A673 (cell line): ENCODE measurements at regions not wholly inside any gene's neighbourhood (a gene's known extent, or its start where the extent isn't known, plus 50 kb on each side); places are given as distances from the start of the nearest gene placed in this dataset.

Experiments
- BruUV-seq: library from RNA; stranded (reverse); fragments of 400-500 nt; replicated peaks from 2 replicates; lab custom pipeline; 2021; lab: Mats Ljungman, UMichigan
- CTCF ChIA-PET: fragments of 300-600 bp; sonication (Branson Sonifier 250); formaldehyde crosslinking; loops from one replicate; lab custom pipeline; 2022; ENCODE audit warnings: antibody characterized with exemption; lab: Charles Lee
- POLR2A ChIA-PET: fragments of 300-600 bp; sonication (Branson Sonifier 250); formaldehyde crosslinking; loops from one replicate; lab custom pipeline; 2022; ENCODE audit warnings: antibody characterized with exemption; ENCODE audit not compliant: low non-redundant PET; lab: Charles Lee
- DNase-seq: peaks from one replicate; pipeline ENCODE4 v3.0.0-alpha.2; 2015; ENCODE audit warnings: low spot score
- H3K27ac ChIP-seq: fragments of 200-600 bp; sonication (generic); 2 replicates; pipeline ENCODE4 v1.5.1; 2016; ENCODE audit warnings: mixed run types, low read depth, mild to moderate bottlenecking, mixed read lengths, antibody characterized with exemption, low read length; ENCODE audit not compliant: poor library complexity, severe bottlenecking
- H3K27me3 ChIP-seq: fragments of 200-600 bp; sonication (generic); replicated peaks from 2 replicates; pipeline ENCODE4 v1.6.1; 2017; ENCODE audit warnings: mixed run types, low read depth, mild to moderate bottlenecking, mixed read lengths, antibody characterized with exemption, low read length; ENCODE audit not compliant: insufficient read depth, poor library complexity
- H3K36me3 ChIP-seq: fragments of 200-600 bp; sonication (generic); 2 replicates; pipeline ENCODE4 v1.6.1; 2016; ENCODE audit warnings: mixed run types, mild to moderate bottlenecking, mixed read lengths, antibody characterized with exemption, low read length; ENCODE audit not compliant: insufficient read depth, poor library complexity, severe bottlenecking
- H3K4me1 ChIP-seq: fragments of 200-600 bp; sonication (generic); 2 replicates; pipeline ENCODE4 v1.6.1; 2017; ENCODE audit warnings: mixed run types, mild to moderate bottlenecking, mixed read lengths, antibody characterized with exemption, low read length; ENCODE audit not compliant: insufficient read depth, poor library complexity, severe bottlenecking
- H3K4me3 ChIP-seq: fragments of 200-600 bp; sonication (generic); 2 replicates; pipeline ENCODE4 v1.5.1; 2016; ENCODE audit warnings: low read depth, mixed run types, mild to moderate bottlenecking, mixed read lengths, low read length; ENCODE audit not compliant: poor library complexity, severe bottlenecking
- H3K9me3 ChIP-seq: fragments of 200-600 bp; sonication (generic); 2 replicates; pipeline ENCODE4 v1.6.1; 2016; ENCODE audit warnings: mixed run types, low read depth, mild to moderate bottlenecking, mixed read lengths, antibody characterized with exemption, low read length; ENCODE audit not compliant: poor library complexity, severe bottlenecking
- EZH2 ChIP-seq: fragments of 200-600 bp; sonication (generic); IDR thresholded peaks from 2 replicates; pipeline ENCODE4 v1.6.1; 2017; ENCODE audit warnings: borderline replicate concordance, low read depth, mild to moderate bottlenecking, mixed read lengths, antibody characterized with exemption, low read length; ENCODE audit not compliant: poor library complexity, severe bottlenecking
- intact Hi-C: fragments of 100-400 bp; cut with micrococcal nuclease; formaldehyde crosslinking; loops from one replicate; pipeline ENCODE4 v1.10.0; 2022; ENCODE audit not compliant: unreplicated experiment
- TF ChIP-seq, protein P1 (sequence below): fragments of 300-800, 200-600 bp; sonication (generic); conservative IDR thresholded peaks from 2 replicates; pipeline ENCODE4 v1.5.1; 2017; ENCODE audit warnings: low read depth, mild to moderate bottlenecking, antibody characterized with exemption, low read length, moderate library complexity, mixed read lengths

DNA sequence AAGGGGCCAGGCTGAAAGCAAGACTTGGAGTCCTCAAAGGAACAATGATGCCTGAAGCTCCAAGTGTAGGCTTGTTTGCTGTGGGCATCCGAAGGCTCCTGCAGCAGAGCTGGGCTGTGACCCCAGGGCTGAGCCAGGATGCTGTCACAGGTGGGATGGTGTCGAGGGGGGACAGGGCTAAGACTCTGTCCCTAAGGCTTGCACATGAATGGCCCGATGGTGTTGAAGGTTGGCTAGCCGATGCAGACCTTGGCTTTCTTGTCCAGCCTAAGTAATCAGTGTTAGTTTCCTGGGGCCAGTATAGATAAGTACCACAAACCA lies 251.0 kb downstream of the NDUFA10 start:
- peaks cover 3% of the 10 kb centered on the region for H3K4me1 ChIP-seq
- TF ChIP-seq, protein P1, sequence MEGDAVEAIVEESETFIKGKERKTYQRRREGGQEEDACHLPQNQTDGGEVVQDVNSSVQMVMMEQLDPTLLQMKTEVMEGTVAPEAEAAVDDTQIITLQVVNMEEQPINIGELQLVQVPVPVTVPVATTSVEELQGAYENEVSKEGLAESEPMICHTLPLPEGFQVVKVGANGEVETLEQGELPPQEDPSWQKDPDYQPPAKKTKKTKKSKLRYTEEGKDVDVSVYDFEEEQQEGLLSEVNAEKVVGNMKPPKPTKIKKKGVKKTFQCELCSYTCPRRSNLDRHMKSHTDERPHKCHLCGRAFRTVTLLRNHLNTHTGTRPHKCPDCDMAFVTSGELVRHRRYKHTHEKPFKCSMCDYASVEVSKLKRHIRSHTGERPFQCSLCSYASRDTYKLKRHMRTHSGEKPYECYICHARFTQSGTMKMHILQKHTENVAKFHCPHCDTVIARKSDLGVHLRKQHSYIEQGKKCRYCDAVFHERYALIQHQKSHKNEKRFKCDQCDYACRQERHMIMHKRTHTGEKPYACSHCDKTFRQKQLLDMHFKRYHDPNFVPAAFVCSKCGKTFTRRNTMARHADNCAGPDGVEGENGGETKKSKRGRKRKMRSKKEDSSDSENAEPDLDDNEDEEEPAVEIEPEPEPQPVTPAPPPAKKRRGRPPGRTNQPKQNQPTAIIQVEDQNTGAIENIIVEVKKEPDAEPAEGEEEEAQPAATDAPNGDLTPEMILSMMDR: no peak
- no peak for TF ChIP-seq EZH2
- H3K9me3 ChIP-seq: no peaks in the 10 kb centered on the region
- H3K36me3 ChIP-seq: no peaks in the 10 kb centered on the region
- peaks cover 28% of the 10 kb centered on the region for H3K27me3 ChIP-seq
- no peak overlapping the region for H3K4me3 ChIP-seq
- no TSS peak for BruUV-seq
- CTCF ChIA-PET: no interaction called here
- POLR2A ChIA-PET: no interaction called here
- intact Hi-C loops: no loop called here
- DNase-seq: no peak
- no peak overlapping the region for H3K27ac ChIP-seq

- intact Hi-C loops: no loop called here
- peaks cover 28% of the 10 kb centered on the region for H3K27me3 ChIP-seq
- no peak overlapping the region for H3K4me3 ChIP-seq
- no peaks in the 10 kb centered on the region for H3K9me3 ChIP-seq
- peaks cover 3% of the 10 kb centered on the region for H3K4me1 ChIP-seq
- no TSS peak for BruUV-seq
- POLR2A ChIA-PET: no interaction called here
- DNase-seq: no peak
- no peaks in the 10 kb centered on the region for H3K36me3 ChIP-seq
- TF ChIP-seq, protein P1: no peak
- no peak for TF ChIP-seq EZH2
- H3K27ac ChIP-seq: no peak overlapping the region
- CTCF ChIA-PET: no interaction called here
Measured at GRCh38 chr2:239773228-239774141, 251.7 kb downstream of the NDUFA10 start.

DNA sequence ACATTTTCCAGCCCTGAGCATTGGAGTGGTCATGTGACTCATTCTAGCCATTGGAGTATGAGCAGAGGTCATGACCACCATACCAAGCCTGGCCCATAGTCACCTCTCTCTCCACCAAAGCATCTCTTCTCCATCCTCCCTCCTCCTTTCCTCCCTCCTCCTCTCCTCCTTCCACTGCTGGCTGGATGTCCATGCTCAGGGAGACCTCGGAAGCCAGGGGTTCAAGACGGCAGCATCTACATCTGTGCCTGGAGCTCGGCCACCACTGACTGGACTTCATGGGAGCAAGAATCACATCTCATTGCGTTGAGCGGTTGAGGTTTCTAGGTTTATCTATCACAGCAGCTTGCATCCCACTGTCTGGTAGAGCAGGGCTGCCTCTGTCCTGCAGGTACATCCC lies 252.4 kb downstream of the NDUFA10 start:
- no TSS peak for BruUV-seq
- H3K9me3 ChIP-seq: no peaks in the 10 kb centered on the region
- CTCF ChIA-PET: no interaction called here
- TF ChIP-seq, protein P1: no peak
- no peak for TF ChIP-seq EZH2
- H3K4me3 ChIP-seq: no peak overlapping the region
- POLR2A ChIA-PET: no interaction called here
- H3K27ac ChIP-seq: no peak overlapping the region
- intact Hi-C loops: no loop called here
- H3K36me3 ChIP-seq: no peaks in the 10 kb centered on the region
- H3K27me3 ChIP-seq: peaks cover 28% of the 10 kb centered on the region
- no peak for DNase-seq
- peaks cover 3% of the 10 kb centered on the region for H3K4me1 ChIP-seq
